Motor neuron (in vitro differentiated cells): ENCODE measurements at regions not wholly inside any gene's neighbourhood (a gene's known extent, or its start where the extent isn't known, plus 50 kb on each side); places are given as distances from the start of the nearest gene placed in this dataset.
"Not testable (repeated sequence)": the region's sequence is repeated elsewhere in the genome, so short reads cannot be mapped to it uniquely, and the experiment has no call there.

Experiments
- ATAC-seq, 8 experiments: fragments of 200-7000 bp; cut with Tn5 transposase; replicated peaks in 6 of 8; 2 replicates each; pipeline ENCODE4 v1.8.0; 2021; ENCODE audit warnings: mild to moderate bottlenecking in 8 of 8, moderate library complexity in 8 of 8
- H3K27ac ChIP-seq, 2 donors: fragments of 250-450 bp; sonication (Bioruptor Pico); 2 replicates each; pipeline ENCODE4 v1.9.0; 2021; ENCODE audit warnings: antibody characterized with exemption in 2 of 2, mild to moderate bottlenecking in 2 of 2, moderate library complexity in 1 of 2
- H3K4me1 ChIP-seq, 2 donors: fragments of 250-450 bp; sonication (Bioruptor Pico); replicated peaks in 1 of 2; 2 replicates each; pipeline ENCODE4 v1.6.1; 2021; ENCODE audit warnings: antibody characterized with exemption in 2 of 2, mild to moderate bottlenecking in 2 of 2, moderate library complexity in 1 of 2
- H3K4me3 ChIP-seq, 5 donors: fragments of 250-450 bp; sonication (Bioruptor Pico); 2 replicates each; pipeline ENCODE4 v1.9.0; 2021; ENCODE audit warnings: antibody characterized with exemption in 5 of 5, mild to moderate bottlenecking in 5 of 5, moderate library complexity in 4 of 5
- WGBS, 10 experiments: fragments of 450-650 bp; shearing (Covaris generic); methylation state at CpG; one replicate each; pipeline ENCODE4 v1.0.0; 2022; 5-methylcytosine and 5-hydroxymethylcytosine counted together
- in situ Hi-C, 9 experiments: fragments of 400-800 bp; cut with MboI; loops; one replicate each; pipeline ENCODE4 v1.15.0; 2021; ENCODE audit warnings: low sequenced_read_pairs in 9 of 9, low pct_unique_long_range_greater_than_20kb in 2 of 9; ENCODE audit not compliant: unreplicated experiment in 9 of 9

DNA sequence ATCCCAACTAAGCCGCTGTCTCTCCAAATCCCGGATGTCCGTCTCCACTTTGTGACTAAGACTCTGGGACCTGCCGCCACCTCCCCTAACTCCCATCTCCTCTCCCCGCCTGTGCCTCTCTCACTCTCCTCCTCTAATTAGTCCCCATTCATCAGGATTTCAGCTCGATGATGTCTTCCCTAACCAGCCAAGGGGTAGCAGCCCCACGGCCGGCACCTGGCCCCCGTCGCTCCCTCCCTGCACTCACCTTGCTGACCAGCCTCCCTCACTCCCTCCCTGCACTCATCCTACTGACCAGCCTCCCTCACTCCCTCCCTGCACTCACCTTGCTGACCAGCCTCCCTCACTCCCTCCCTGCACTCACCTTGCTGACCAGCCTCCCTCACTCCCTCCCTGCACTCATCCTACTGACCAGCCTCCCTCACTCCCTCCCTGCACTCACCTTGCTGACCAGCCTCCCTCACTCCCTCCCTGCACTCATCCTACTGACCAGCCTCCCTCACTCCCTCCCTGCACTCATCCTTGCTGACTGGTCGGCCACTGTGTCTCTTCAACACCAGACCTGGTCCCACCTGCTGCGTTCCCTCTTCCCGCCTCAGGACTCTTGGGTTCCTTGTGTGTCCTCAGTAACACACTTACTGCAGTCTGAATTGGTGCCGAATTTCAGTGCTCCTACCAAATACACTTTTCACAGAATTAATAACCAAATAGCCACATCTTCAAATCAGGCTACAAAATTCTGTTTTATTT is 179.3 kb upstream of the SALL3 start:
- H3K4me1 ChIP-seq, H3K4me3 ChIP-seq, ATAC-seq, in situ Hi-C loops, H3K27ac ChIP-seq: not testable (repeated sequence)
- 0 to 94% (median 64%) methylated on average over 1 to 6 of the region's 14 CpGs; no CpG with 5 or more reads in 1 of the 10 experiments for WGBS, 10 experiments

DNA sequence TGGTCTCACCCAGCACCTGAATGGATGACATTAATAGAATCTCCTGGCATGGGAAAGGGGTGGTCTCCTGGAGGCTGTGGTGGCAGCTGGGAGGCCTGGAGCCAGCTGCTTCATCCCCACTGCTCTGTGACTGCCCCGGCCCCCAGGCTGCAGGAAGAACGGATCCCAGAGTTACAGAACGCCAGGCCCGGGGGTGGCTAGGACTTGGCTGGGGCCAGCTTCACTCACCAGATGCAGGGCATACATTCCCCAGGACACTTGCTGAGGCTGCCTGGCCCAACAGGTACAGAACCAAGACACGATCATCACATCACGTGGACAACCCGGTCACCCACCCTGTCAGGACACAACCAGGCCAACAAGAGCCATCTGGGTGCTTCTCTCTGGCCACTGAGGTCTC is 178.6 kb upstream of the SALL3 start:
- Histone ChIP-seq H3K27ac (no peak overlapping the region), H3K4me1 (no peaks in the 10 kb centered on the region), H3K4me3 (no peak overlapping the region)
- 10 to 100% (median 51%) methylated on average over 2 to 4 of the region's 7 CpGs; no CpG with 5 or more reads in 3 of the 10 experiments for WGBS, 10 experiments
- ATAC-seq = no peak
- in situ Hi-C loops = no loop called here

DNA sequence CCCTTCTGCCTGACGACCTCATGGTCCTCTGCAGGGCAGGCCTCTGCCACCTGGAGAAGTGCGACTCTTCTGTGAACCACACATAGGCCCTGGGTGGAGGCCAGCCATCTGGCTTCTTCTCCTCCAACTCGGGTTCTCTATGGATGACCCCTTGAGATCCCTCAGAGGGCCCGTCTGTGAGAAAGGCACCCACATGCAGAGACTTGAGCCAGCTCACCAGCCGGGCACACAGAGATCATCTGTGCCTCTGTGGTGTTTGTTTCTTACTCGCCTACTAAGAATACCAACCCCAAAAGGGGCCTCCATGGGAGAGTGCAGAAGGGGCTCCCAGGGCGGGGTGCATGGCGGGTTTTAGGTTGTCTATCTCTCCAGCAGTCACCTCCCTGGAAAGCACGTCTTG is 176.5 kb upstream of the SALL3 start:
- 0 to 100% (median 66%) methylated on average over 1 to 4 of the region's 9 CpGs; no CpG with 5 or more reads in 4 of the 10 experiments for WGBS, 10 experiments
- peaks cover 0 to 3% of the 10 kb centered on the region in 2 donors for H3K4me1 ChIP-seq
- no peak overlapping the region for H3K4me3 ChIP-seq
- ATAC-seq = no peak
- H3K27ac ChIP-seq = no peak overlapping the region
- in situ Hi-C loops = no loop called here

DNA sequence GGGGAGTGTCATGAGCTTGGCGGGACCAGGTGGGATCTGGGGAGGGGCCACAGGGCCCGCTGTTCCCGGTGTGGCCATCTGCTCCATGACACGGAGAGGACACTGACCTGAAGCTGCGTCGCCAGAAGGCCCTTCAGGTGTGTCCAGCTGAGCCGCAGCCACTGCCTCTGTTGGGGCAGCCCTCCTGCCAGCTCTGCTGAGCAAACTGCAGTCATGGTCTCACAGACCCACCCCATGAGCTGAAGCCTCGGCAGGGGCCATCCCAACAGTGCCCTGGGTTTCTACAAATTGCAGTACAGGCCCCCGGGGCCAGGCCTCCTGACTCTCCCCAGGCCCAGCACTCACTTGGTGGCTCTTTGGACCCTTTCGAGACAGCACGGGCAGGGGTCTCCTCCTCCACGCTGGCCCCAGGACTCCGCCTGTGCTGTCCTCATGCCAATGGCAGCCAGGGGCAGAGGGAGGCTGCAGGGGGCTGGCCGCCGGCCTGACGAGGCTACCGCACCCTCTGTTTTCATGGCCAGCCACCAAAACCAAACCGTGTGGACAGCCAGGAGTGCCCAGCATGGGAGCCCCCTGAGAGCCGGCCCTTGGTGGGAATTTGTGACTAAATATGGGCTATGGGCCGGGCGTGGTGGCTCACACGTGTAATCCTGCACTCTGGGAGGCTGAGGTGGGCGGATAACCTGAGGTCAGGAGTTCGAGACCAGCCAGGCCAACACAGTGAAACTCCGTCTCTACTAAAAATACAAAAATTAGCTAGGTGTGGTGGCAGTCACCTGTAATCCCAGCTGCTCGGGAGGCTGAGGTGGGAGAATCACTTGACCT is 175.2 kb upstream of the SALL3 start:
- no peak overlapping the region for H3K4me3 ChIP-seq
- H3K4me1 ChIP-seq = peaks cover 0 to 3% of the 10 kb centered on the region in 2 donors
- no peak overlapping the region for H3K27ac ChIP-seq
- WGBS, 10 experiments = 25 to 94% (median 85%) methylated on average over 1 to 11 of the region's 26 CpGs; no CpG with 5 or more reads in 3 of the 10 experiments
- in situ Hi-C loops = no loop called here
- ATAC-seq = no peak

DNA sequence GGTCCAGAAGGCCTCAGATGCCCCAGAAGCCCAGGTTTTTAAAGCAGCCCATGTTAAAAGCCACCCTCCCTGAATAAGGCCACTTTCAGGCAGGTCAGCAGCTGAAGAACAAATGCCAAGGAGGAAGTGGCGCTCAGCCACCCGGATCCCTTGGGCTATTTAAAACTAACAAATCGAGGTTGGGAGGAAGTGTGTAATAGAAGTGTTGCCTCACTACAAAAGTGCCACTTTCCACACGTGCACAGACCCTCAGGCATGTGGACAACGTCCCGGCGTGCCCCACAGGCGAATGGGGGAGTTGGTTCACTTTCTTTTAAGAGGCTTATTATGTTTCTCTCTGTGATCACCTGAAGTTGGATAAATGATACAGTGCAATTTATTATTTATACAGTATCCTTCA is 173.8 kb upstream of the SALL3 start:
- peaks cover 0 to 3% of the 10 kb centered on the region in 2 donors for H3K4me1 ChIP-seq
- H3K4me3 ChIP-seq = no peak overlapping the region
- no peak overlapping the region for H3K27ac ChIP-seq
- WGBS, 10 experiments = 0 to 96% (median 65%) methylated on average over 1 to 7 of the region's 8 CpGs; no CpG with 5 or more reads in 3 of the 10 experiments
- in situ Hi-C loops = no loop called here
- ATAC-seq = no peak

DNA sequence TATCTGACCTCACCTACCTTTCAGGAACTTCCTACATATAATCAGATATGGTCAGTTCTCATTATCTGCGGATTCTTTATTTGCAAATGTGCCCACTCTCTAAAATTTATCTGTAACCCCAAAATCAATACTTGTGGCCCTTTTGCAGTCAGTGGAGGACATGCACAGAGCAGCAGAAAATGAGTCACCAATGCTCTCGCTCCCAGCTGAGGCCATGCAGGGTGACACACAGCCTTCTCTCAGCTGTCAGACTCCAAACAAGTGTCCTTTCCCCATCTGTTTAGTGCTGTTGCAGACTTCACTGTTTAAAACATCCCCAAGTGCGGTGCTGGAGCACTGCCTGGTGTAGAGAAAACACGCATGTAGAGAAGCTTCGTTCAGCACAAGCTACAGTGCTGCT is 171.9 kb upstream of the SALL3 start:
- ATAC-seq = peak in 4 of 8 experiments; percentile 27 to 61 (median 49)
- in situ Hi-C loops = no loop called here
- peaks cover 0 to 3% of the 10 kb centered on the region in 2 donors for H3K4me1 ChIP-seq
- H3K27ac ChIP-seq = no peak overlapping the region
- H3K4me3 ChIP-seq = no peak overlapping the region
- 0 to 100% (median 62%) methylated on average over 1 to 5 of the region's 5 CpGs; no CpG with 5 or more reads in 2 of the 10 experiments for WGBS, 10 experiments

DNA sequence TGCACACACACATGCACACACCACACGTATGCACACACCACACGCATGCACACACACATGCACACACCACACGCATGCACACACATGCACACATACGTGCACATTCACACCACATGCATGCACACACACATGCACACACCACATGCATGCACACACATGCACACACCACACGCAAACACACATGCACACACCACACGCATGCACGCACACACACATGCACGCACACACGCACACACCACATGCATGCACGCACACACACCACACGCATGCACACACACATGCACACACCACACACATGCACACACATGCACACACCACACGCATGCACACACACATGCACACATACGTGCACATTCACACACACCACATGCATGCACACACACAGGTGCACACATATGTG is 169.8 kb upstream of the SALL3 start:
- no peak for ATAC-seq
- Histone ChIP-seq H3K4me3 (no peak overlapping the region), H3K4me1 (peaks cover 4 to 13% of the 10 kb centered on the region in 2 donors), H3K27ac (no peak overlapping the region)
- in situ Hi-C loops = no loop called here
- WGBS, 10 experiments = 49 to 93% (median 85%) methylated on average over 1 to 10 of the region's 13 CpGs; no CpG with 5 or more reads in 6 of the 10 experiments

DNA sequence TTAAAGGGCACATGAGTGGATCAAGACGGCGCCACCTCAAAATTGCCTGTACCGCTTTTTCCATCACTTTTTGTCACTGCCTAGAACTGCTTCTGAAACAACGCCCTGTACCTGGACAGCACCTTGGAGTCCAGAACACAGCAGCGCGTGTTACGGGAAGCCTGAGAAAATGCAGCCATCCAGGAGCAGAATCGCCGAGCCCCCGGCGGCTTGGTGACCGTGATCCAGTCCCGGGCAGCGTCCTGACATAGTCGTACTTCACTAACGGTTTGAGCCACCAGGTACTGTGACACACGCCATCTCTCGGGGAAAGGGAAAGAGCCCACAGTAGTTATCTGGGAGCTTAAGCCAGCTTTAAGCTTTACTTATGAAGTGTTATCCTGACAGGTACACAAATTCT is 168.9 kb upstream of the SALL3 start:
- ATAC-seq = no peak
- Histone ChIP-seq H3K27ac (no peak overlapping the region), H3K4me1 (peaks cover 7 to 14% of the 10 kb centered on the region in 2 donors), H3K4me3 (no peak overlapping the region)
- in situ Hi-C loops = no loop called here
- WGBS, 10 experiments = 0 to 98% (median 80%) methylated on average over 1 to 14 of the region's 18 CpGs; no CpG with 5 or more reads in 3 of the 10 experiments

DNA sequence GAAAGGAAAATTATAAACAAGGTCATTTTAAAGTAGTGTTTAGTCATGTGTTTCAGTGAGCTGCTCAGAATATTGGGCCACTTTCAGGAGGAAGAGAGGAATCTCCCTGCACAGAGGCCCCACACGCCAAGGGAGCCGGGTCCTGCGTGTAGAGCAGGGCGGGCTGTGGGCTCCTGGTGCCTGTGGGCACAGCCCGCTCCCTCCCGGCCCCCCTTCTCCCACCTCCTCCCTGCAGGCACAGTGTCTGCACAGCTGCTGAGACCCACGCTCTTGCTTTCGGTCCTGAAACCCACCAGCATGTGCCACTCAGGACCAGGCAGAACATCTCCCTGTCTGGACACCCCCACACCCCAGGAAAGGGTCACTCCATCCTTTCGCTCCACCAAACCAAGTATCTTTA is 167.6 kb upstream of the SALL3 start:
- Histone ChIP-seq H3K27ac (no peak overlapping the region), H3K4me1 (peaks cover 7 to 14% of the 10 kb centered on the region in 2 donors), H3K4me3 (no peak overlapping the region)
- whole genome bisulfite sequencing, 10 experiments = 0 to 83% methylated on average over 1 to 3 of the region's 9 CpGs; no CpG with 5 or more reads in 8 of the 10 experiments
- peak in 1 of 8 experiments; percentile 15 for ATAC-seq
- in situ Hi-C loops = no loop called here

DNA sequence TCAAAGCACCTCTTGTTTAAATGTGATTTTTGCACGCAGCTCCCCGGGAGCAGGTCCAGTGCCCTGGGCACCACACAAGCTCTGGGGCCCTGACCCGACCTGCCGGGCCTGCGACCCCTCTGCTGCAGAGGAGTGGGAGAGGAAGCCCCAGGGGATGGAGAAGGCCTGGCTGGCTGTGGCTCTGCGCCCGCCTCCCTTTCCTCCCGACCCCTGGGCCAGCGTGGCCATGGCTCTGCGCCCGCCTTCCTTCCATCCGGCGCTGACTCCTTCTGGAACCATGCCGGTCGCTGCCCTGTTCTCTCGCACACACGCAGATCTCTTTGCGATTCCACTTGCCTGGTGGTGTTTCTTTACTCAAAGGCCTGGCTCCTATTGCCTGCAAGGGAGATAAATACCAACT is 166.5 kb upstream of the SALL3 start:
- H3K4me3 ChIP-seq = no peak overlapping the region
- ATAC-seq = no peak
- no peak overlapping the region for H3K27ac ChIP-seq
- in situ Hi-C loops = no loop called here
- peaks cover 7 to 11% of the 10 kb centered on the region in 2 donors for H3K4me1 ChIP-seq
- WGBS, 10 experiments = 10 to 90% (median 45%) methylated on average over 1 to 7 of the region's 18 CpGs; no CpG with 5 or more reads in 4 of the 10 experiments

DNA sequence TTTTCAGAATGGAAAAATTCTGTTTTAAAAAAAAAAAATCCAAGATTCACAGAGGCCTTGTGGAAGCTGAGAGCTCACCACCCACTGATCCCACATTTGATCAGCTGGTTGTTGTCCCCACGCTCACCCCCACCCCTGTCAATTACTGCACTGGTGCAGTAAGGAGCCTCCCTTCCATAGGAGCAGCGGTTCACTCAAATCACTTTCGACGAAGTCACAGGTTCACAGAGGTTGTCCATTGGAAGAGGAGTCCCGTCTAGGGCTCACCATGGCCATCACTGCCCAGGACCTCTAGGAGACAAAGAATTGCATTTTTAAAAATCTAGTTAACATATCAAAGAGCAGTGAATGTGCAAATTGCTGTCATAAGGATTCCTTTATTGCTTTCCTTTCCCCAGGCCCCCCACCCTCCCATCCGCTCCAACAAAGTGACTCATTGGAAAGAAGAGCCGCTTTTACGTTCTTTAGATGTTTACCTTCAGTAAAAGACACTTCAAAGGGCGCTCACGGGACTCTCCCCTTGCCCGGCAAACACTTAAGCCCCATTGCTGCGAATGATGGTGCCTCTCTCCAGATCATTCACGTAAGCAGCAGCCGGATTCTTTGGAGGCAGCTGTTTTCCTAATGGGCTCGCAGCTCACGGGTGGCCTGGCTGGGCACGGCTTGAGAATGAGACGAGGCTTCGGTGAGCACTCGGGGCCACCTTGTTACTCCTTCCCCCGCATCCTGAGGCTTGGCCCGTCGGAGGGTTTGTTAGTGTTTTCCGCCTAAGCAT is 165.5 kb upstream of the SALL3 start:
- Histone ChIP-seq H3K27ac (no peak overlapping the region), H3K4me1 (peaks cover 7 to 11% of the 10 kb centered on the region in 2 donors), H3K4me3 (no peak overlapping the region)
- WGBS, 10 experiments = 0 to 77% (median 20%) methylated on average over 2 to 20 of the region's 24 CpGs; no CpG with 5 or more reads in 1 of the 10 experiments
- peak in 3 of 8 experiments; percentile 53 to 67 (median 58) for ATAC-seq
- in situ Hi-C loops = no loop called here

DNA sequence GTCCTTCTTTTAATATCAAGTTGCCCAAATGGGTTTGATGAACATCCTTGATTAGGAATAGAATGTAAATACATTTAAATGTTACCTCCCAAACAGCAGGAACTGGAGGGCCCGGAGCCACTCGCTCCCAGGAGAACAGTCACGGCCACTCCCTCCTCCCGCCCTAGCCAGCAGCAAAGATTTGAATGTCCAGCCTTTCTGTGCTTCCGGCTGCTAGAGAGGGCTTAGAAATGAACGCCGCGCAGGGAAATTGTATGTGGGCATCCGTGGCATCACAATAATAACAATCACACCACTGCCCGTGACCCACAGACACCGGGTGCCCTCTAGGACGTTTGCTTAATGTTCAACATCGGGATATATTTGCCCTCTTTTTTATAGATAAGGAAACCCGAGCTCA is 164.9 kb upstream of the SALL3 start:
- WGBS, 10 experiments = 0 to 92% (median 29%) methylated on average over 2 to 13 of the region's 14 CpGs
- Histone ChIP-seq H3K4me1 (peaks cover 7 to 11% of the 10 kb centered on the region in 2 donors), H3K4me3 (no peak overlapping the region), H3K27ac (no peak overlapping the region)
- in situ Hi-C loops = no loop called here
- peak in 2 of 8 experiments; percentile 39 to 53 for ATAC-seq
